NCI-H2171 (cell line): ENCODE measurements at regions not wholly inside any gene's neighbourhood (a gene's known extent, or its start where the extent isn't known, plus 50 kb on each side); places are given as distances from the start of the nearest gene placed in this dataset.

Experiments
- DNase-seq: peaks from one replicate; lab custom pipeline; 2025; lab: John Stamatoyannopoulos, UW

GRCh38 chr10:129365767-129366402 lies 101.2 kb upstream of the MGMT start:
- no peak for DNase-seq

GRCh38 chr10:129366450-129366849 lies 100.6 kb upstream of the MGMT start:
- no peak for DNase-seq

- DNase-seq, result no peak
Observed at GRCh38 chr10:129369566-129369965, 97.5 kb upstream of the MGMT start.

- no peak for DNase-seq
Observed at GRCh38 chr10:129371541-129371940, 95.5 kb upstream of the MGMT start.

- no peak for DNase-seq
Observed at GRCh38 chr10:129372172-129372571, 94.9 kb upstream of the MGMT start.

GRCh38 chr10:129373231-129373630 lies 93.8 kb upstream of the MGMT start:
- no peak for DNase-seq

GRCh38 chr10:129373718-129374117 lies 93.3 kb upstream of the MGMT start:
- no peak for DNase-seq

- no peak for DNase-seq
Observed at GRCh38 chr10:129375171-129375570, 91.9 kb upstream of the MGMT start.

GRCh38 chr10:129375912-129376311 lies 91.1 kb upstream of the MGMT start:
- DNase-seq, result no peak

- no peak for DNase-seq
Observed at GRCh38 chr10:129380279-129380678, 86.8 kb upstream of the MGMT start.

- DNase-seq, result no peak
Observed at GRCh38 chr10:129381741-129382140, 85.3 kb upstream of the MGMT start.

GRCh38 chr10:129382401-129382800 lies 84.6 kb upstream of the MGMT start:
- DNase-seq, result no peak

- no peak for DNase-seq
Observed at GRCh38 chr10:129383651-129384050, 83.4 kb upstream of the MGMT start.

GRCh38 chr10:129385600-129385999 lies 81.4 kb upstream of the MGMT start:
- DNase-seq, result no peak

- DNase-seq, result no peak
Observed at GRCh38 chr10:129386415-129387257, 80.4 kb upstream of the MGMT start.

GRCh38 chr10:129387258-129387525 lies 79.8 kb upstream of the MGMT start:
- no peak for DNase-seq

GRCh38 chr10:129388435-129388834 lies 78.6 kb upstream of the MGMT start:
- no peak for DNase-seq

- DNase-seq, result no peak
Observed at GRCh38 chr10:129389194-129389593, 77.8 kb upstream of the MGMT start.

- no peak for DNase-seq
Observed at GRCh38 chr10:129390147-129390546, 76.9 kb upstream of the MGMT start.

GRCh38 chr10:129390726-129391125 lies 76.3 kb upstream of the MGMT start:
- DNase-seq, result no peak

- DNase-seq, result no peak
Observed at GRCh38 chr10:129391464-129391863, 75.6 kb upstream of the MGMT start.

- DNase-seq, result no peak
Observed at GRCh38 chr10:129392855-129393254, 74.2 kb upstream of the MGMT start.

GRCh38 chr10:129393812-129394211 lies 73.2 kb upstream of the MGMT start:
- DNase-seq, result no peak
